ENCODE measurements at regions not wholly inside any gene's neighbourhood (a gene's known extent, or its start where the extent isn't known, plus 50 kb on each side); places are given as distances from the start of the nearest gene placed in this dataset.

DNA sequence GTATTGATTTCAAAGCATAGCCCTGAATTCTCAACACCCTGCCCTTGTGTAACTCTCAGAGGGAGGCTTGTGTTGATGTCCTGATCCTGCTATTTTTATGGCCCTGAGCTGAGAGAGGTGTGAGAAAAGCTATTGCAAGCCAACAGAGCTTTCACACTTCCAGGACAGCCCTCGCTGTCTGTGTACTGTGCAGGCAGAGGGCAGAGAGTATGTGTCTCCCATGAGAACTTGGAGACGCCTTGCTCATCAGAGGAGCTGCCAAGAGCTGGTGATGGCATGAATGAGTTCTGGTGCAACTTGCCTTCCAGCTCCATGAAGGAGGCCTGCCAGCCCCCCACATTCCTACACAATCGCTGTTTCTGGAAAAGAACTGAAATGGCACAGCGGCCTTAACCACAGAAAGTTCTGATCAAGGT is 144.1 kb upstream of the AJAP1 start:
- TF ChIP-seq, protein P1, sequence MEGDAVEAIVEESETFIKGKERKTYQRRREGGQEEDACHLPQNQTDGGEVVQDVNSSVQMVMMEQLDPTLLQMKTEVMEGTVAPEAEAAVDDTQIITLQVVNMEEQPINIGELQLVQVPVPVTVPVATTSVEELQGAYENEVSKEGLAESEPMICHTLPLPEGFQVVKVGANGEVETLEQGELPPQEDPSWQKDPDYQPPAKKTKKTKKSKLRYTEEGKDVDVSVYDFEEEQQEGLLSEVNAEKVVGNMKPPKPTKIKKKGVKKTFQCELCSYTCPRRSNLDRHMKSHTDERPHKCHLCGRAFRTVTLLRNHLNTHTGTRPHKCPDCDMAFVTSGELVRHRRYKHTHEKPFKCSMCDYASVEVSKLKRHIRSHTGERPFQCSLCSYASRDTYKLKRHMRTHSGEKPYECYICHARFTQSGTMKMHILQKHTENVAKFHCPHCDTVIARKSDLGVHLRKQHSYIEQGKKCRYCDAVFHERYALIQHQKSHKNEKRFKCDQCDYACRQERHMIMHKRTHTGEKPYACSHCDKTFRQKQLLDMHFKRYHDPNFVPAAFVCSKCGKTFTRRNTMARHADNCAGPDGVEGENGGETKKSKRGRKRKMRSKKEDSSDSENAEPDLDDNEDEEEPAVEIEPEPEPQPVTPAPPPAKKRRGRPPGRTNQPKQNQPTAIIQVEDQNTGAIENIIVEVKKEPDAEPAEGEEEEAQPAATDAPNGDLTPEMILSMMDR (IDR thresholded peaks at IDR 0.05; ENCODE audit: insufficient read depth, low read length, severe bottlenecking), result no peak
- peak; percentile 55 for FAIRE-seq
- DNase-seq (ENCODE audit: low read depth), result no peak
- Histone ChIP-seq H3K4me3 (ENCODE audit: low read depth, low read length) (no peak overlapping the region), H3K27me3 (ENCODE audit: control insufficient read depth, insufficient read depth, low read length) (no peaks in the 10 kb centered on the region), H3K36me3 (ENCODE audit: control insufficient read depth, insufficient read depth, low read length) (no peaks in the 10 kb centered on the region)

DNA sequence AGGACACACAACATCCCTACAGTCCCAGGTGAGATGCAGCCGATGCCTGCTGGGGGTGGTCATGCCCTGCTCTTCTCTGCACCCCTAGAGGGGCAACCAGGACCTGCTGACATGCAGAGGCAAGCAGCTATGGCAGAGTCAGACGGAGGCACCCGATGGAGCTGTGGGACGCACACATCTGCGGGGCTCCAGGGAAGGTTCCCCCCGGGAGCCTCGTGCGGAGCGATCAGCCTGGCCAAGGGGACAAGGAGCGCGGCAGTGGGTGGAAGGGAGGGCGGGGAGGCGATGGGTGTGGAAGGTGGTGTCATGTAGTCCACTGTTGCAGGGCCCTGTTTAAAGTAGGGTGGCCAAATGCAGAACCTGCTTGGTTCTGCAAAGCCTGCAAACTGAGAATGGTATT is 143.0 kb upstream of the AJAP1 start:
- no peak for DNase-seq (ENCODE audit: low read depth)
- H3K27me3 ChIP-seq (ENCODE audit: control insufficient read depth, insufficient read depth, low read length), result no peaks in the 10 kb centered on the region
- FAIRE-seq, result no peak

DNA sequence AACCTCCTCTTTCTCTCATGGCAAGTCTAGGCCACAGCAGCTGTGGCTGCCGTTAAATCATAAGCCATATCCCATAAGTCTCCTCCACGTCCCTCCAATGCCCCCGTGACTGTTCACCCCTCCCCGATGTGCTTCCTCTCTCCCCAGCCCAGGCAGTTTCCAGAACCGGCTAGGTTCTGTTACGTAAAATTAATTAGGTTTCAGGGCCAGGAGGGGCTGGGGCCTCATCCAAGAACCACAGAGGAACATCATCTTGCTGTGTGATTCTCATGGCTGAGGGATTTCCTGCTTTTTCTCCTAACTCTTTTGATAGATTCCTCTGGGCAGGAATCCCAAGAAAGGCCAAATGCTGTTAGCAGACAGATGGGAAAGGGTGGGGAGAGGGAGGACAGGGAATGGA is 141.8 kb upstream of the AJAP1 start:
- TF ChIP-seq, protein P1 (IDR thresholded peaks at IDR 0.05; ENCODE audit: insufficient read depth, low read length, severe bottlenecking), result no peak
- FAIRE-seq (no peak), DNase-seq (ENCODE audit: low read depth) (no peak)
- Histone ChIP-seq H3K36me3 (ENCODE audit: control insufficient read depth, insufficient read depth, low read length) (no peaks in the 10 kb centered on the region), H3K27me3 (ENCODE audit: control insufficient read depth, insufficient read depth, low read length) (no peaks in the 10 kb centered on the region), H3K4me3 (ENCODE audit: low read depth, low read length) (no peak overlapping the region)

More for the DNA sequence above, 143.0 kb upstream of the AJAP1 start:
- Histone ChIP-seq H3K4me3 (ENCODE audit: low read depth, low read length) (no peak overlapping the region), H3K36me3 (ENCODE audit: control insufficient read depth, insufficient read depth, low read length) (no peaks in the 10 kb centered on the region)
- TF ChIP-seq, protein P1 (IDR thresholded peaks at IDR 0.05; ENCODE audit: insufficient read depth, low read length, severe bottlenecking), result no peak

DNA sequence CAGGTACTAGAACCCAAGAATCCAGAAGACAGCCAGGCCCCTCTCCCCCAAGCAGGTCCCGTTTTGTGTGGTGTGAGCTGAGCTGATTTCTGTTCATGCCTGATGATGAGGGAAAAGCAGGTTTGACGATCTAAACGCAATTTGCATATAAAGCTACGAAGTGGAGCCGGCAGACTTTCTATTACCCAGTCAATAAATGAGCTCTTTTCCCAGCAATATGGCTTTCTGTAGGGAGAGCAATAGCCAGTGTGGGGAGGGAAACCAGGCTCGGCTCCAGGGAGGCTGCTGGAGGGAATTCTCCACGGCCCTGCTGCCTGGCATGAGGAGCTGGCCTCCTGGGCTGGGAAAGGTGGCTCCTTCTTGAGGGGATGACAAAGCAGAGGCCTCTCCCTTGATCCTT is 140.7 kb upstream of the AJAP1 start:
- H3K36me3 ChIP-seq (ENCODE audit: control insufficient read depth, insufficient read depth, low read length), result no peaks in the 10 kb centered on the region
- FAIRE-seq (no peak), DNase-seq (ENCODE audit: low read depth) (no peak)
- no peaks in the 10 kb centered on the region for H3K27me3 ChIP-seq (ENCODE audit: control insufficient read depth, insufficient read depth, low read length)
- TF ChIP-seq, protein P1 (IDR thresholded peaks at IDR 0.05; ENCODE audit: insufficient read depth, low read length, severe bottlenecking), result no peak
- no peak overlapping the region for H3K4me3 ChIP-seq (ENCODE audit: low read depth, low read length)

DNA sequence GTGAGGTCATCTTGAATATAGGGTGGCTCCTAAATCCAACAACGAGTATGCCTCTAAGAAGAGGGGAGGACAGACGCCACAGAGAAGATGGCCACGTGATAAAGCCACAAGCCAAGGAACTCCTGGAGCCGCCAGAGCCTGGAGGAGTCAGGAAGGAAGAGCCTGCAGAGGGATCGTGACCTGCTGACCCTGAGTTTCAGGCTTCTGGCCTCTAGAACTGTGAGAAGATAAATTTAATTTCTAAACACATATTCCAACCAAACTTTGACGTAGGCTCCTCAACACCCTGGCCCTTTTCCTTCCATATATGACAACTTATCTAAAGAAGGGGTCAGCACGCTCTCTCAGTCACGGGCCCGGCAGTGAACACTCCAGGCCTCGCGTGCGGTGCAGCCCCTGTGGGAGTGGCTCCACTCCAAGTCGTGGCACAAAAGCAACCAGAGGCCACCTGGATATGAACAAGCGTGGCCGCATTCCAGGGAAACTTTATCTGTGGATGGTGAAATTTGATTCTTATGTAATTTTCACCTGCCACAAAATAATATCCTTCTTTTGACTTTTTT is 138.6 kb upstream of the AJAP1 start:
- TF ChIP-seq, protein P1 (IDR thresholded peaks at IDR 0.05; ENCODE audit: insufficient read depth, low read length, severe bottlenecking), result no peak
- H3K4me3 ChIP-seq (ENCODE audit: low read depth, low read length), result no peak overlapping the region

DNA sequence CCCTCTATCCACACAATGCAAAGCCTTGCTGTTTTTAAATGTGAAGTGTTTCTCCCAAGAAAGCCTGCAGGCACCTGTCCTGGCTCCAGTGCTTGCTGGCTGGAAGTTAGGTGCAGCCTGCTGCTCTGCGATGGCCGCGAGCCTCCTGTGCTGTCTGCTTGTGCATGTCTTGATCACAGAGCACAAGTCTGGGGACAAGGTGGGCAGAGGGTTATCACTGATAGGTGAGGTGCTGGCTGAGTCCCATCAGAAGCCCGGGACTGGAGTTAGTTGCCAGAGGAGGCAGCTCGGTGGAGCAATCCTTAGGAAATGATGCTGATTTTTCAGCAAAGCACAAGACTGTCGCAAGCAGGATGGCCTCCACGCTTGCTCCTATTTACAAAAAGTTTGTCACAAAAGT is 137.8 kb upstream of the AJAP1 start:
- H3K4me3 ChIP-seq (ENCODE audit: low read depth, low read length), result no peak overlapping the region
- H3K27me3 ChIP-seq (ENCODE audit: control insufficient read depth, insufficient read depth, low read length), result no peaks in the 10 kb centered on the region
- TF ChIP-seq, protein P1 (IDR thresholded peaks at IDR 0.05; ENCODE audit: insufficient read depth, low read length, severe bottlenecking), result no peak
- H3K36me3 ChIP-seq (ENCODE audit: control insufficient read depth, insufficient read depth, low read length), result no peaks in the 10 kb centered on the region
- no peak for DNase-seq (ENCODE audit: low read depth)
- no peak for FAIRE-seq

More for the DNA sequence above, 138.6 kb upstream of the AJAP1 start:
- FAIRE-seq (no peak), DNase-seq (ENCODE audit: low read depth) (no peak)
- Histone ChIP-seq H3K27me3 (ENCODE audit: control insufficient read depth, insufficient read depth, low read length) (no peaks in the 10 kb centered on the region), H3K36me3 (ENCODE audit: control insufficient read depth, insufficient read depth, low read length) (no peaks in the 10 kb centered on the region)
